GM04504 (cell line): ENCODE measurements at regions not wholly inside any gene's neighbourhood (a gene's known extent, or its start where the extent isn't known, plus 50 kb on each side); places are given as distances from the start of the nearest gene placed in this dataset.

Experiments used
- DNase-seq: peaks from one replicate; pipeline ENCODE4 v3.0.0-alpha.2; 2012; ENCODE audit warnings: low read depth

DNA sequence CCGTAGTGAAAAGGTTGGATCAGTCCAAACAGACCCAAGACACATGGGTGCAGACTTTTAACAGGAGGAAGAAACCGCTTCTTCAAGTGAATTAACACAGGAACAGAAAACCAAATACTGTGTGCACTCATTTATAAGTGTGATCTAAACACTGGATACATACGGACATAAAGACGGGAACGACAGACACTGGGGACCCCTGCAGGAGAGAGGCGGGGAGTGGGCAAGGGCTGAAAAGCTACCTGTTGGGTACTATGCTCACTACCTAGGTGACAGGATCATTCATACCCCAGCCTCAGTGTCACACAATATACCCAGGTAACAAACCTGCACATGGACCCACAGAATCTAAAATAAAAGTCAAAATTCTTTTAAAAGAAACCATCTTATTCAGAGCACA, 326.0 kb upstream of the NOCT start:
- DNase-seq, result no peak

DNA sequence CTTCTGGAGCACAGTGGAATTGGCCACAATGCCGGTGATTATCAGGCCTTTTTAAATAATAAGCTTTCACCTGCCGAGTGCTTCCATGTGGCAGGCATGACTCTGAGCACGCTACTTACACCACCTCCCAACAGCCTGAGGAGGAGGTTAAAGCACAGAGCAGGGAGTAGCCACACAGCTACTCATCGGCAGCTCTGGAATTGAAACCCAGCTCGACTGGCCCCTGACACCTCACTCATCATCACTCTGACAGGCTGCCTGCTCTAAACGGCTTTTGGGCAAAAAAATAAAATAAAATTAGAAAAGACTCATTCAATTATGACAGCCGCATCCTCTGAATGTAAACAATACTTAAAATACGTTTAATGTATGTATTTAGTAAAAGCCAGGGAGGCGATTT, 326.4 kb upstream of the NOCT start:
- no peak for DNase-seq

DNA sequence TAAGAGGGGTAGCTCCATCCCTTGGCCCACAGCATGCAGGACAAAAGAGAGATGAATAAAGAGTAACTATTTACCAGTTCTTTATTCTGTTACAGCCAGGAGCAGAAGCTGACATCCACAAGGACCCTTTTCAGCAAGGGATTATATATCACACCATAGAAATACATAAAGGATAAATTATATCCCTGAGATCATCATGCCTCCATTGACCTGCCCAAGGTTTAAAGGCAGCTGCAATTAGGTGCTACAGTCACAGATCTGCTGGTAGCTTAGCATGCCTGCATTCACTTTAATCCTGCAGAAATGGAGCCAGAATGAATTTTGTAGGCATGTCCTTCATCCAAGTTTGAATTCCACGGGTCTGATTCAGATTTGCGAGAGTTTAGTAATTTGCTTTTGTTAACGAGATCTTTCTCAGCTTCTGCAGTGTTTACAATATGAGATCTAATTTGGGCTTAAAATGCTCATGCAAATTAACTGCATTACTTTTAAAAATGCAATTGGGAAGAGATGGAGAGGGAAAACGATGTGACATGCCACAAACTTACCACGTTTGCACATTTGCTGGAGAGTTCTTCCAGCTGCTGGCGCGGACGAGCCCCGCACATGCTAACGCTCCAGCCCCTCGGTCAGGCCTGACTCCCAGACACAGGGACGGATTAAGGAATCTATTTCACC, 327.0 kb upstream of the NOCT start:
- no peak for DNase-seq

DNA sequence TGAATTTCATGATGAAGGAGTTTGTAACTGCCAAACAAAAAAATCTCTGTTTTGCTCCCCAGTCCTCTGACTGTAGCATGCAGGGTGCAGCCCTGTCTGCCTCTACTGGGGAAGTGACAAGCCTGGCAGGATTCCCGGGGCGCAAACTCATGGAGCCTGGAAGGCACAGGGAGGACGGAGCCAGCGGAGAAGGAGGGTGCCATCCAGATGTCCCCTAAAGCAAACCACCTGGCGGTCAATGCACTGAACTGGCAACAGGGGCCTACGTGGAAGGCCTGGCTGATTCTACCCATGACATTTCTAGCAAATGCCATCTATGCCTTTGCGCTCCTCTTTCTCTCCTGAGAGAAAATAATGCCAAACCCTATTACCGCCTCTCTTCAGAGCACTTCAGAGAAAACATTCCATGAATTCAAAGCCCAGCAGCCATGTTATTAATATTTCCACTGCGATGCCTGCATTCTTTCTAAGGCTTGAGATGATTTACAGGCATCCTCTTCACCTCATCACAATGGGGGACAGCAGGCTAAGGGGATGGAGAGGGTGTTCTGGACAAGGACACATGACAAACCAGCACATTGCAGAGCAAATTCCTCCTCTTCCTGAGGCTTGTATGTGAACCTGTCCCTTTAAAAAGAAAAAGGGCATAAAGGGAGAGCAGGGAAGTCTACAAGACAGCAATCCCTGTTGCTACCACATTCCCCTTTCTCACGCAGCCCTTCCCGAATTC, 329.3 kb upstream of the NOCT start:
- DNase-seq, result no peak

DNA sequence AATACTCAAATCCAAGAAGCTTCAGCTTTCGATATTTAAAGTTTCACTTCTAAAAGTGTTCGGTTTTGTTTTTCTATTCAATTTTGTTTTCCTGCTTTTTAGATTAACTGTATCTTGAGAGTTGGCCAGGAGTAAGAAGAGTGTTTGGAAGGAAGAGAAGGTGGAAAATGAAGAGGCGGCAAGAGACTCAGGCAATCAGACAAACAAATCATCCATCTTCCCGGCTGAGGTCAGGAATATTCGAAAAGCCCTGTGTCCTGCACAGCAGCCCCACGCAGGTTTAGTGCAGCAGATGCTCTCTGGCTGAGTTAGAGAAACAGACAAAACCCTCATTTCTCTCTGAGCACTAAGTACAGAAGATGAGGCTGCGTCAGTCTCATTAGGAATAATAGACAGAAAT, 330.3 kb upstream of the NOCT start:
- no peak for DNase-seq

DNA sequence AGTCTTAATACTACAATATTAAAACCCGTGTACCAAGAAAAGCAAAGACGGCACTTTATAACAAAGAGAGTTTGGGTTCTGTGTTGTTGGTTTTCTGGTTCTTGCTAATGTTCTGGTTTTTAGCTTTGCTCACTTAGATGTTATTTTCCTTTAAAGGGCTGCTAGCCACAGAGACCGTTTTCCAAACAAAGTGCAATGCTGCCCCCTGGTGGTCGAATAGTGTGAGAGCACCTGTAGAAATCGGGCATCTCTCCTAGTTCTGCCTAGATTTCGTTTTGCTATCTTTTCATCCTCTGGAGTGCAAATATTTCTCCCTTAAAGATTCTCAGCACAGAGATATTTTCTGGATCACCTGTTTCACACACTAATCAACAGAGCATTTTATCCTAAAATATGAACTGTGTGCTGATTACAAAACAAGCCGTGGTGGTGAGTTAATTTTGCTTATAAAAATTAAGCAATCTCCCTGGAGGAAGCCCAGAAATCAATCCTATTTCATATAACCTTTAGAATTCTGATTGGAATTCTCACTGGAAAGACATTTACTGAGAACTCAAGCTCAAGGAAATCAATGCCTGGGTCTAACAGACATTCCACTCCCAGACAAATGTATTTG, 334.5 kb upstream of the NOCT start:
- peak; percentile 53 for DNase-seq

DNA sequence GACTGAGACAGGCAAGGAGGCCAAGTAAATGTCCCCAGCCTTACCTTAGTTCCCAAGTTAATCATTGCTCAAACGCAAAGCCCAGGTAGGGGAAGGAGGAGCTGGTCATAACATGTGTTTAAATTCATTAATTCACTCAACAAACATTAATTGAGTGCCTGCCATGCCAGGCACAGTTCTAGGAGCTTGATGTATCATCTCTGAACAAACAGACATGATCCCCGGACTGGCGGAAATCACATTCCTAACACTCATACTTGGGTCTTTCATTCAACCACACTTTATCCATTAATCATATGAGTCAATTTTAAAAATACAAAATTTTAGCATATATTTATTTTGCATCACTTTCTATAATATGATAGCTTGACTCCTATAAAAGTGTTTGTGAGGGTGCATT, 335.3 kb upstream of the NOCT start:
- DNase-seq, result no peak

DNA sequence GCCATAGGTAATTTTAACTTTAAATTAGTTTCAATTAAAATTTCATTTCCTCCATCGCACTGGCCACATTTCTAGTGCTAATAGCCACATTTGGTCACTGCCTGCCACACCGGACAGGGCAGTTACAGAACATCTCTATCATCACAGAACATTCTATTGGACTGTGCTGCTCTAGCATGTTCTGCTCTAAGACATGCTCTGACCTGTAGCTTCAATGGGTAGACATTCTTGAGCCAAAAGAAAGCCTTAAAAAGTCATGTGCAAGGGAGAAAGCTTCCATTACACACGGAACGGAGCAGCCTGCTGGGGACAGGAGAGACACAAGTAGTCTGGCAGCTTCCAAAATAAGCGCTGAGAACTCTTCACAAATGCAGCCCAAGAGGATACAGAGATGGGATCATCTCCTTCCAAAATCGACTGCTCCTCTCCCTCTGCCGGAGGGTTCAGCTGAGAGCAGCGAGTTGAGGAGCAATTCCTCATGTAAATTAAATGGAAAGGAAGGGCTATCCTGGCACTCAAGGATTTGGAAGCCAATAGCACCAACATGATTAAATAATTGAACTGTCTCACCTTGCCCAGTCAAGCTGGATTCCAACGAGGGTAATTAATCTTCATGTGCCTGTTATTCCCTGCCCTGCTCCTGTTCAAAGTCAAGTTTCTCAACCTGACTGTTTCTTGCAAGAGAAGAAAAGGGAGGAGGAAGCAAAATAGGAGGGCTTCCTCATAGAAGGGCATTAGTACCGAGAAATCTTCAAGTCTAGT, 336.4 kb upstream of the NOCT start:
- no peak for DNase-seq

DNA sequence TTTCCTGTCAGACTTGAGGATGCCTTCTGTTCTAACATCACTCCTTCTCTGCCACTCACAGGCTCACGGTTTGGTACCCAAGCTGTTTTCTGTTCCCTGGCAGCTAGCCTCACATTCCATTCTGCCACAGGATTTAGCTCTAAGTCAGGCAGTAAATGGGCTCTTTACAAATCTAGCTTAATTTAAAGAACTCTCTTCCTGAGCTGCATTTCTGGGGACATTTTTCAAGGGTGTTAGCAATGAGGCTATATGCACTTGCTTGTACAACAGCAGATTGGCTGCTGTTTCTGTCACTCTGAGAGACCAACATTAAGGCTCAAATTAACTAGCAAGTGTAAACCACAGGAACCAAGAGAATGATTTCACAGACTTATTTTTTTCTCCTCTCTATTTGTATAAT, 337.8 kb upstream of the NOCT start:
- DNase-seq, result no peak

DNA sequence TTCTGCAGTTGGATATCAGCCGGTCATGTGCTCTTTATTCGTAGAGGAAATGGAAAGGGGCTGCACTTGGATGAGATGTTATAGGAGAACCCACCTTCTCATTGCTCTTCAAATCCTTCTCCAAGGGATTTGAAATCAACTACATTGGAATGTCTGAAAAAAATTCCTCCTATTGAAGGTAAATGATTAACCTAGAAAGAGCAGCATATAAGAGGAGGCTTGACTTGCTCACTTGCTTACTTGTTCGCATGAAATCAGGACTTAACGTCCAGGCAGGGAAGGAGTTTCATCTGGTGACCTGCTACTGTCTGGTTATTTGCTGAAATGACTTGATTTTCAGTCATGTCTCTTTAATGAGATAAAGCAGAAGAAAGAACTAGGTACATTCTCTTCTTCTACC, 338.4 kb upstream of the NOCT start:
- DNase-seq, result no peak

DNA sequence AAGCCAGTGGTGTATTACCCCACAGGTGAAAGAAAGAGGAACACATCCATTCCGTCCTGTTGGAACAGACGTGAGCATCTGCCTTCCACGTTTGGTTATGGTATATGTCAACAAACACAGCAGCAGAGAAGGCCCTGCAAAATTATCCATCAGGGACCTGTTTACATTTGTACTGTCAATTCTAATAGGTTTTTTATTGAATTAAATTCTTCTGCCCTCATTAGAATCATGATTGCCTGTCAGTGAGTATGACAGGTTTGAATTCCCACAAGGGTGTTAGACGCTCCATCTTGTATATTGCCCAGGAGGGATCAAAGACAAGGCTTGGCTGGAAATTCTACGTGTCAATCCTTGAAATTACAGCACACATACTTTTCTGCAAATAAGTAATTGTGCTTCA, 339.9 kb upstream of the NOCT start:
- DNase-seq, result no peak

DNA sequence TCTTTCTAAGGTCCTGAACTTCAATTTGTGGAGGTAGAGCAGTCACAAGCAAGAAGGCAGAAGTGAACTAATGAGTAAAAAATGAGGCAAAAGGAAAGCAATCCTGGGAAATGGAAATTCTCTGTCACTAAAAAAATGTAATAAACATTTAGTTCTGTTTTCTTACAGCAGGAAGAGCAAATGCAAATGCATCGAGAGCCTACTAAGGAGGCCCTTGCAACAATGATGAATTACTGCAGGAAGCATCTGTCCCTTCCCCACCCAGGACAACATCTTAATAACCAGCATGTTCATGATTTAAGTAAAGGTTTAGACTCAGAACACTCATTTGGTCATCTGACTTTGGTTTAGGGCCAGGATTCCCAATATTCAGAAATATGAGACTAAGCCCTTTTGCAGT, 341.4 kb upstream of the NOCT start:
- DNase-seq, result no peak

DNA sequence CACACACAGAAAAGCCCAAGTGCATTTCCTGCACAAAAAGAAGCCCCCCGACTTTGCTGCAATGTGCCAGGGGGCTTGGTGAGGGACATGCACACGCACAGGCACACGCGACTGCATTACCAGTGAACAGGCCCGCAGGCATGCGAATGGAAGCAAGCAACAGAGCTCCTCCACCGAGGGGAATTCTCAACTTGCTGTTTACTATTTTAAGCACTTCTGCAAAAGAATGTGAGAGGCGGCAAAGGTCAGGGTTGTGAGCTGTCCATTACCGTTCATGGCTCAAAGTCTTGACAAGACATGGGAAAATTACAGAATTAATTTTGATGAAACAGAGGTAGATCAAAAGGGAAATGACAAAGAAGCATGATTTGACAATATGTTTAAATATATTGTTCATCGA, 342.5 kb upstream of the NOCT start:
- DNase-seq, result no peak

DNA sequence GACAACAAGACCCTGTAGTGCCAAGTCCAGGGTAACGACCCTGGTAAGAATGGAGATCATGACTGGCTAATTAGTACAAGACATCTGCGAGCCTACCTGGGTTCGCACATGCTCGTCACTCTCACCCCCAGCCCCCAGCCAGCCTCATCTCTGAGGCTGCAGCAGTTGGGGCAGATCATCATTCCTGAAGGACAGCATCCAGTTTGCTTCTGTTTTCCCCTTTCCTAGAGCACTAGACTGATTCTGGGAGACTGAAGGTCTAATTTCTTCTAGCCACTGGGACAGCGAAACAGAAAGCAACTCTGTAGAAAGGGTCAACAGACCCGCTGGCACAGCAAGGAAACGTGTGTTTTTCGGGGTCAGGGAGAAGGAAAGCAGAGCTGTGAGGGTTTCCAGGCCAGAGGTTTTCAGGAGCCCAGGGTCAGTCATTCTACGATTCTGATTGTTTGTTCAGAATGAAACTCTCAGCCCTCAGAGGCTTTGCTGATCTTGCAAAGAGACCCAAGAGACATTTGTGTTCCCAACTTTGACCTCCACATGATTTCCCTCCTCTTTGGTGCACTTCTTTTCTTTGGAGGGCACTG, 343.1 kb upstream of the NOCT start:
- no peak for DNase-seq

DNA sequence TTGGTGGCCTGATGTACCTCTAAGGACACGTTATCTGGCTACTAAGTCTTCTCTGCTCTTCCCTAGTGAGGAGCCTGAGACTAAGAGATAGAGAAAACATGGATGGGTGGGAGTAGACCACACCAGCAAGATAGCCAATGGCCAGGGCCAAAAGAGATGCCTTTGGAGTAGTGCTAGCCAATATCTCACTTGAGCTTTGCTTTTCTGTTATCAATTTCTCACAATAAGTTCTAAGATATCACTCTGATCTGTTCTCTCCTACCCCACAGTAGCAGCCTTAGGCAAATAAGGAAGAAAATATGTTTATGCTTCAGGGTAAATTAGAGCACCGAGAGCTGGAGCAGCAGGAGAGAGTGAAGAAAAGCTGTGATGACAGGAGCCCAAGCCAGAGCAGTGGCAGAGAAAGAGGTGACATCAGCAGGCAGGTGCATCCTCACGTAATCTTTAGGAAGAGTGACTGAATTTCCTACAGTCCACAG, 343.9 kb upstream of the NOCT start:
- DNase-seq, result no peak

DNA sequence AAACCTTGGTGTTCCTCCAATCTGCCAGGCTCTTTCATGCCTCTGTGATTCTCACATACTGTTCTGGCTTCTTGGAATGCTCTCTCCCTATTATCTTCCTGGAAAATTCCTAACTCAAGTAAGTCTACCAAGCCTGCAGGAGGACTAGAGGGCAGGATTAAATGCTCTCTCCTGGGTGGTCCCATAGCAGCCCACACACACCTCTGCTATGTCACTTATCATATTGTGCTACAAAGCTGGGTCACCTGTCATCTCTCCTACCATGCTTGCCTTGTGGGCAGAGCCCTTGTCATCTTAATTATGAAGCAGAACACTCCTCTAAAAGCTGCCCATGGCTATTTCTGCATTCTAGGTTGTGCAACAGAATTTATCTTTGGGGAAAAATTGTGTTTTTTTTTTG, 344.5 kb upstream of the NOCT start:
- no peak for DNase-seq

DNA sequence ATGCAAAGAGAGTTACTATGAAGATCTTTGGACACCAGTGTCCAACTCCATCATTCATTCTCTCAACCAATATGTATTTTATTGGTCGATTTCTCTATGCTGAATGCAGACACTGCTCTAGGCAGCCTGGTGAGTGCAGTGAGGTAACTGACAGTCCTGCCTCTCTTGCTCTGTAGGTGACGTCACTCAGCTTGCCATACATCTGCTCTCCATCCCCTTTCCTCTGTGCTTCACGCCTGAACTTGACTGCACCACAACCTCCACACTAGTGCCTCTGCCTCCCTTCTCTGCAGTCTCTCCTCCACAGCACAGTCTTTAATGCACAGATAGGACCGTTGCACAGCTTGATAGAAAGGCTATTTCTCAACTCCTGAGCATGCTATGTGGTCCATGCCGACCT, 344.9 kb upstream of the NOCT start:
- no peak for DNase-seq

DNA sequence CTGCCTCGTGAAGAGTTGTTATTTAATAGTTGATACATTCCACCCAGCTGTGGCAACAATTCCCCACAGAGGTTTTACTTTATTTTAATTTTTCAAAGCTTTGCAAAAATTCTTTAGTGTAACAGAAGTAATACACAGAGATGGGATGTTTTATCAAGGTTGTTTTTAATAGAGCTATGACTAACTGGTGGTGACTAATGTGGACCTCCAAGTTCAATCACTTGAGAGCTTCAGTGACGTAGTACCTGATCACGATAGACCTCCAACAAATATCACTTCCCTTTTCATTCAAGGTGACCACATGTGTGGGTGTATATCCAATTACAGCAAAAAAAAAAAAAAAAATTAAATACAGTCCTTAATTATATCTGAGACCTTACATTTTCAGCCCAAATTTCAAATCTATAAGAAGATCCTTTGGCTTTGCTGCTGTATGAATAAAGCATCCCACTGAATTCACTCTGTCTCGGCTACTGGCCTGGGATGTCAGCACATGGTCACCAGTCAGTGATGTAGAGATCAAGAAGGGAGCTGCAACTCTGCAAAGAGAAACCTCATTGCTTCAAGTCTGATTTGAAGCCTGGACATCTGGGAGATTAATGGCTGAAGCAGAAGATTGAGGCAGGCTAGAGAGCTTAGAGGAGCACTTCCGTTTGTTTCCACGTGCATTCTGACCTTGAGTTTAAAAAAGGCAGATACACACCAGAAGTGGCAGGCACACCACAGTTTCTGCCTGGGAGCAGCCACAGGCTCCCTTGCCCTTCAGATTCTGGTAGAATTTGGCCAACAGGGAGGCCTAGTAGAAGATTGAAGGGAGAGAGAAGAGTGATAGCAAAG, 345.9 kb upstream of the NOCT start:
- no peak for DNase-seq

DNA sequence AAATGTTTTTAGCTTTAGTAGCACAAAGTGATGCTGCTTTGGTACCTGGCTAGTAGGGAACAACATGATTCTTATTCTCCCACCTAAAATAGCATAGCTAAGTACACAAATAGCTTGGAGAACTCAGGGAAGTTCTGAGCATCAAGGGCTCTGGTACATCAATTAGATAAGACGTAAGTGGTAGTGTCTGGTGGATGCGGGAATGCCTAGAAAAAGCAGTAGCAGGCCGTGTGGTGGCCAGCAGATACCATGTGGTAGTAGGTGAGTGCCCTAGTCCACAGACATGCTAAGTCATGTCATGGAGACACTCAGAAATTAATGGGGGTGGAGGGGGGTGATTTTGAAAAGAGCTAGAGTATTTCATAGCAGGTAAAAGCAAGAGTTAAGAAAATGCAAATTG, 347.3 kb upstream of the NOCT start:
- no peak for DNase-seq

DNA sequence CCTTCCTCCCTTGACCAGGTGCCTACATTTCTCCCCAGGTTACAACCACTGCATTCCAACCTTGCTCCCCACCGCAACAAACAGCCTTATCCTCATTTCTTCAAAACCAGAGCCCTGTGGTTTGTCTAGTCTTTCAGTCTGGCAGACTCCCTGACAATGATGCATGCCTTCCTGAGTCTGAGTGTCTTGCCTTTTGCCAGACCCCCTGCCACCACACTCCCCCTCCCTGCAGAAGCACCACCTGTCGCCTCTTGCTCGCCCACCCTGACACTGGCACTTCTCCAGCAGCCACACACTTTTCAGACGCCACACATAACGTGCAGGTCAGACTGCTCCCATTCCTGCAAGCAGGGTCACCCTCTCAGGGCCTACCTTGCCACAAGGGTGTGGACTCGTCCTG, 349.2 kb upstream of the NOCT start:
- no peak for DNase-seq

DNA sequence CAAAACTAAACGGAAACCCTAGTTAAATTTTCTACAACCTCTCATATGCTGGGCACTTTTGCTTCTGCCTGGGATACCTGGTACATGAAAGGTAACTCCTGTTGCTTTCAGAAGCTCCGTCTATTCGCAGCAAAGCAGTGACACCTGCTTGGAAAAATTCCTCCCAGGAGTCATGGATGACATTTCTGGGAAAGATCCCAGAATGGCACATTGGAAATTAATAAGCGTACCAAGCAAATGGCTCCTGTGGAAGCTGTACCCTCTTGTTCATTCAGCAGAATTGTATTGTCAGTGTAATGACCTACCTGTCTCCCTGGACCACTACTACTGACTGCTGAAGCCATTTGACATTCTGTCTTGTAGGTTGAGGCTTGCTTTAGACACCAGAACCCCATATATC, 349.7 kb upstream of the NOCT start:
- DNase-seq, result no peak

DNA sequence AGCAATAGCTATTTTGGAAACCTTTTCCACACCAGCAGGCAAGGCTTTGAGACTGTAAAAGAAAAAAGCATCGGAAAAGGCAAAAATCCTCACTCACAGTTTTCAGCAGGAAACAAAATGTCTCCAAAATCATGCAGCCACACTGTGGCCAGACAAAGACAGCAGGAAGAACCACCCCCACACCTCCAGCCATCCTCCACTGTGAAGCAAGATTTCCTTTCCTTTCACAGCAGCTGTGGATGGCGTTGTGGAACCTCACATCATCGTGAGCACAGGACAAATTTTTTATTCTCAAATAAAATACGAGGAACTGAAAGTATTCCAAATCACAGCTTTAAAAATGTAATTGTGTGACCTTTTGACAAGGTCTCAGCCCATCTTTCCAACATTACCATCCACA, 351.7 kb upstream of the NOCT start:
- DNase-seq, result no peak
